Liver (tissue), 3 donors: ENCODE measurements at regions not wholly inside any gene's neighbourhood (a gene's known extent, or its start where the extent isn't known, plus 50 kb on each side); places are given as distances from the start of the nearest gene placed in this dataset.

Experiments
- RAD21 ChIP-seq, 2 donors: IDR thresholded peaks; 2 replicates each; pipeline ENCODE4 v1.6.1; 2016; ENCODE audit warnings: antibody characterized with exemption in 2 of 2, mild to moderate bottlenecking in 2 of 2
- TF ChIP-seq, protein P1 (sequence below): fragments of 150-350 bp; IDR thresholded peaks from 2 replicates; pipeline ENCODE4 v1.5.1; 2017; ENCODE audit warnings: improper control_type of control experiment, low read depth, low read length; ENCODE audit not compliant: missing input control
- donor health status: healthy.
- donor health status: healthy.

GRCh38 chr5:176743136-176743861, 67.1 kb upstream of the UNC5A start:
- TF ChIP-seq, protein P1, sequence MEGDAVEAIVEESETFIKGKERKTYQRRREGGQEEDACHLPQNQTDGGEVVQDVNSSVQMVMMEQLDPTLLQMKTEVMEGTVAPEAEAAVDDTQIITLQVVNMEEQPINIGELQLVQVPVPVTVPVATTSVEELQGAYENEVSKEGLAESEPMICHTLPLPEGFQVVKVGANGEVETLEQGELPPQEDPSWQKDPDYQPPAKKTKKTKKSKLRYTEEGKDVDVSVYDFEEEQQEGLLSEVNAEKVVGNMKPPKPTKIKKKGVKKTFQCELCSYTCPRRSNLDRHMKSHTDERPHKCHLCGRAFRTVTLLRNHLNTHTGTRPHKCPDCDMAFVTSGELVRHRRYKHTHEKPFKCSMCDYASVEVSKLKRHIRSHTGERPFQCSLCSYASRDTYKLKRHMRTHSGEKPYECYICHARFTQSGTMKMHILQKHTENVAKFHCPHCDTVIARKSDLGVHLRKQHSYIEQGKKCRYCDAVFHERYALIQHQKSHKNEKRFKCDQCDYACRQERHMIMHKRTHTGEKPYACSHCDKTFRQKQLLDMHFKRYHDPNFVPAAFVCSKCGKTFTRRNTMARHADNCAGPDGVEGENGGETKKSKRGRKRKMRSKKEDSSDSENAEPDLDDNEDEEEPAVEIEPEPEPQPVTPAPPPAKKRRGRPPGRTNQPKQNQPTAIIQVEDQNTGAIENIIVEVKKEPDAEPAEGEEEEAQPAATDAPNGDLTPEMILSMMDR = no peak
- TF ChIP-seq RAD21 (IDR thresholded peaks at IDR 0.05) = no peak
